GM12872 (cell line): ENCODE measurements at regions not wholly inside any gene's neighbourhood (a gene's known extent, or its start where the extent isn't known, plus 50 kb on each side); places are given as distances from the start of the nearest gene placed in this dataset.

Experiments used
- CTCF ChIP-seq: IDR thresholded peaks from 3 replicates; pipeline ENCODE4 v1.5.1; 2011; ENCODE audit warnings: low read depth, mild to moderate bottlenecking, low read length, moderate library complexity; ENCODE audit not compliant: insufficient read depth

- peak; percentile 64; the same call in 2 of the 3 replicates for TF ChIP-seq CTCF
These were observed 175.9 kb upstream of the TRPC4 start for GRCh38 chr13:38045278-38046048.

- TF ChIP-seq CTCF: no peak
These were observed 174.5 kb upstream of the TRPC4 start for GRCh38 chr13:38044067-38044466.

- no peak for TF ChIP-seq CTCF
These were observed 173.2 kb upstream of the TRPC4 start for GRCh38 chr13:38042771-38043170.

GRCh38 chr13:38024431-38024830 is 154.9 kb upstream of the TRPC4 start:
- no peak for TF ChIP-seq CTCF

- TF ChIP-seq CTCF: no peak
These were observed 147.7 kb upstream of the TRPC4 start for GRCh38 chr13:38017320-38017719.

GRCh38 chr13:38013676-38014075 is 144.1 kb upstream of the TRPC4 start:
- TF ChIP-seq CTCF: no peak

- TF ChIP-seq CTCF: no peak
These were observed 142.5 kb upstream of the TRPC4 start for GRCh38 chr13:38012096-38012495.

- TF ChIP-seq CTCF: no peak
These were observed 139.1 kb upstream of the TRPC4 start for GRCh38 chr13:38008636-38009035.
